ENCODE measurements at regions not wholly inside any gene's neighbourhood (a gene's known extent, or its start where the extent isn't known, plus 50 kb on each side); places are given as distances from the start of the nearest gene placed in this dataset.

DNA sequence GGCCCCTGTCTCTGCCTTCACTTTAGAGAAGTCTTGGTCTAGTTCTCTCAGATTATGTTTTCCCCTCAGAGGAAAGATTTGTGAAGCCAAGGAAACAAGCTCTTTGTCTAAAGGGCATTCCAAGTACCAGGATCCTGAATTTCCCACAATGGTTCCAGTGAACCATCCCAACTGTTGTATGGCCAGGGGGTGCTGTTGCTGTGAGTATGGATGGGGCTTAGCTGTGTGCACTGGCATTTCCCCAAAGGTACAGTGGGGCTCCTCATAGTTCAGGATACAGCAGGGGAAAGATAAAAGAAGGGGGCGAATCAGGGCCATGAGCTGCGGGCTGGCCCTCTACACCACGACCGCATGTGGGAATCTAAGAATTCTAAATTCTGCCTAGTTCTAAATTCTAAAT, 1154.0 kb upstream of the FANCL start:
- TF ChIP-seq, protein P1, sequence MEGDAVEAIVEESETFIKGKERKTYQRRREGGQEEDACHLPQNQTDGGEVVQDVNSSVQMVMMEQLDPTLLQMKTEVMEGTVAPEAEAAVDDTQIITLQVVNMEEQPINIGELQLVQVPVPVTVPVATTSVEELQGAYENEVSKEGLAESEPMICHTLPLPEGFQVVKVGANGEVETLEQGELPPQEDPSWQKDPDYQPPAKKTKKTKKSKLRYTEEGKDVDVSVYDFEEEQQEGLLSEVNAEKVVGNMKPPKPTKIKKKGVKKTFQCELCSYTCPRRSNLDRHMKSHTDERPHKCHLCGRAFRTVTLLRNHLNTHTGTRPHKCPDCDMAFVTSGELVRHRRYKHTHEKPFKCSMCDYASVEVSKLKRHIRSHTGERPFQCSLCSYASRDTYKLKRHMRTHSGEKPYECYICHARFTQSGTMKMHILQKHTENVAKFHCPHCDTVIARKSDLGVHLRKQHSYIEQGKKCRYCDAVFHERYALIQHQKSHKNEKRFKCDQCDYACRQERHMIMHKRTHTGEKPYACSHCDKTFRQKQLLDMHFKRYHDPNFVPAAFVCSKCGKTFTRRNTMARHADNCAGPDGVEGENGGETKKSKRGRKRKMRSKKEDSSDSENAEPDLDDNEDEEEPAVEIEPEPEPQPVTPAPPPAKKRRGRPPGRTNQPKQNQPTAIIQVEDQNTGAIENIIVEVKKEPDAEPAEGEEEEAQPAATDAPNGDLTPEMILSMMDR (IDR thresholded peaks at IDR 0.05; ENCODE audit: low read length), result no peak
- no peak for TF ChIP-seq EZH2 (IDR thresholded peaks at IDR 0.05; ENCODE audit: borderline replicate concordance, low read length)

DNA sequence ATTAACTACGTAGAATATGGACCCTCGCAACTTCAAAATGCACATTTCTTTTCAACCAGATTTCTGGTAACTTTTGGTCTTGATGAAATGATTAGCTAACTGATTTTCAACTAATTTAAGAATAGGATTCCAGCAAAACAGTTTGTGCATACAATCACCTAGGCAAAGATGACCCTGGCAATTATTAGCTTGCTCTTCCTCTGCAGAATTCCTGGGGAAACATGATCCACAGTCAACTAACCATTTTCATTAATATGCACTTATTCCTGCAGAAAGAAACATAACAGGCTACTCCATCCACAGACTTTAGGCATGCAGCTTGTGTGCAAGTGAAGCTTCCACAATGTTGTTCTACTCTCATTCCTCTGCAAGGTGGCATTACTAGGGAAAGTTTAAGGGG, 1150.8 kb upstream of the FANCL start:
- Histone ChIP-seq H3K4me3 (ENCODE audit: low read depth, low read length, poor library complexity, severe bottlenecking) (no peak overlapping the region), H4K20me1 (ENCODE audit: insufficient read depth, low read length) (no peaks in the 10 kb centered on the region), H3K4me1 (ENCODE audit: insufficient read depth, low read length, severe bottlenecking) (no peaks in the 10 kb centered on the region), H3K36me3 (ENCODE audit: insufficient read depth, low read length) (no peaks in the 10 kb centered on the region), H2AFZ (ENCODE audit: low read length) (no peak overlapping the region), H3K9me3 (ENCODE audit: low read length) (no peaks in the 10 kb centered on the region), H3K27me3 (ENCODE audit: insufficient read depth, low read length) (no peaks in the 10 kb centered on the region), H3K4me2 (ENCODE audit: low read length) (no peak overlapping the region), H3K9me2 (ENCODE audit: low read depth, low read length) (no peaks in the 10 kb centered on the region), H3K27ac (ENCODE audit: low read depth, low read length, poor library complexity, severe bottlenecking) (no peak overlapping the region), H3K79me2 (ENCODE audit: insufficient read depth, low read length) (no peaks in the 10 kb centered on the region), H3K9ac (ENCODE audit: low read length) (no peak overlapping the region), H3F3A (ENCODE audit: insufficient read depth, low read length) (no peaks in the 10 kb centered on the region)
- no peak for TF ChIP-seq EZH2 (IDR thresholded peaks at IDR 0.05; ENCODE audit: borderline replicate concordance, low read length)
- TF ChIP-seq, protein P1 (IDR thresholded peaks at IDR 0.05; ENCODE audit: low read length), result no peak

More for the DNA sequence above, 1154.0 kb upstream of the FANCL start:
- no peak overlapping the region for H3K4me2 ChIP-seq (ENCODE audit: low read length)
- no peaks in the 10 kb centered on the region for H3K4me1 ChIP-seq (ENCODE audit: insufficient read depth, low read length, severe bottlenecking)
- no peaks in the 10 kb centered on the region for H3K9me2 ChIP-seq (ENCODE audit: low read depth, low read length)
- H3K27me3 ChIP-seq (ENCODE audit: insufficient read depth, low read length), result no peaks in the 10 kb centered on the region
- no peaks in the 10 kb centered on the region for H3K79me2 ChIP-seq (ENCODE audit: insufficient read depth, low read length)
- no peak overlapping the region for H3K4me3 ChIP-seq (ENCODE audit: low read depth, low read length, poor library complexity, severe bottlenecking)
- H4K20me1 ChIP-seq (ENCODE audit: insufficient read depth, low read length), result no peaks in the 10 kb centered on the region
- no peaks in the 10 kb centered on the region for H3K36me3 ChIP-seq (ENCODE audit: insufficient read depth, low read length)
- no peak overlapping the region for H2AFZ ChIP-seq (ENCODE audit: low read length)
- no peak overlapping the region for H3K27ac ChIP-seq (ENCODE audit: low read depth, low read length, poor library complexity, severe bottlenecking)
- H3K9ac ChIP-seq (ENCODE audit: low read length), result no peak overlapping the region
- no peaks in the 10 kb centered on the region for H3K9me3 ChIP-seq (ENCODE audit: low read length)
- H3F3A ChIP-seq (ENCODE audit: insufficient read depth, low read length), result no peaks in the 10 kb centered on the region

DNA sequence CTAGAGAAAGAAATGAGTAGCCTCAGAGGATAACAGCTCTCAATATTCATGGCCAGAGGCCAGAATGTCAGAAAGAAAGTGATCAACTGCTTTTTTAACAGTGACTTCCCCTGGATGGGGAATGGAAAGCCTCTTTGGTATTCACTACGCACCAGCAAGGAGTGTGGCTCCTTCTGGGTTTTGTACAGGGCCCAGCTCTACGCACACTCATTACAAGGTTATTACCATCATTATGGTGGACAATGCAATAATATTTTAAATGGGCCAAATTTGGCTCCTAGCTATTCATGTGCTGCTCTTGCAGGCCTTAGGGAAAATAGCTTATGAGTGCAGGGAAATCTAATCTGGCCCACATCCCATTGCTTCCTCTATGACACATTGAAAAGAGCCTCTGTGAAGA, 1149.5 kb upstream of the FANCL start:
- H3K36me3 ChIP-seq (ENCODE audit: insufficient read depth, low read length), result no peaks in the 10 kb centered on the region
- H3K9me3 ChIP-seq (ENCODE audit: low read length), result no peaks in the 10 kb centered on the region
- H3K4me1 ChIP-seq (ENCODE audit: insufficient read depth, low read length, severe bottlenecking), result no peaks in the 10 kb centered on the region
- H3K9me2 ChIP-seq (ENCODE audit: low read depth, low read length), result no peaks in the 10 kb centered on the region
- no peak overlapping the region for H3K4me3 ChIP-seq (ENCODE audit: low read depth, low read length, poor library complexity, severe bottlenecking)
- H3K27ac ChIP-seq (ENCODE audit: low read depth, low read length, poor library complexity, severe bottlenecking), result no peak overlapping the region
- no peak overlapping the region for H3K4me2 ChIP-seq (ENCODE audit: low read length)
- H4K20me1 ChIP-seq (ENCODE audit: insufficient read depth, low read length), result no peaks in the 10 kb centered on the region
- no peaks in the 10 kb centered on the region for H3K79me2 ChIP-seq (ENCODE audit: insufficient read depth, low read length)
- no peaks in the 10 kb centered on the region for H3K27me3 ChIP-seq (ENCODE audit: insufficient read depth, low read length)
- H2AFZ ChIP-seq (ENCODE audit: low read length), result no peak overlapping the region
- TF ChIP-seq, protein P1 (IDR thresholded peaks at IDR 0.05; ENCODE audit: low read length), result no peak
- TF ChIP-seq EZH2 (IDR thresholded peaks at IDR 0.05; ENCODE audit: borderline replicate concordance, low read length), result no peak
- no peaks in the 10 kb centered on the region for H3F3A ChIP-seq (ENCODE audit: insufficient read depth, low read length)
- H3K9ac ChIP-seq (ENCODE audit: low read length), result no peak overlapping the region

Measured in OCI-LY1 (cell line).